ENCODE measurements at regions not wholly inside any gene's neighbourhood (a gene's known extent, or its start where the extent isn't known, plus 50 kb on each side); places are given as distances from the start of the nearest gene placed in this dataset.
"Not testable (repeated sequence)": the region's sequence is repeated elsewhere in the genome, so short reads cannot be mapped to it uniquely, and the experiment has no call there.

DNA sequence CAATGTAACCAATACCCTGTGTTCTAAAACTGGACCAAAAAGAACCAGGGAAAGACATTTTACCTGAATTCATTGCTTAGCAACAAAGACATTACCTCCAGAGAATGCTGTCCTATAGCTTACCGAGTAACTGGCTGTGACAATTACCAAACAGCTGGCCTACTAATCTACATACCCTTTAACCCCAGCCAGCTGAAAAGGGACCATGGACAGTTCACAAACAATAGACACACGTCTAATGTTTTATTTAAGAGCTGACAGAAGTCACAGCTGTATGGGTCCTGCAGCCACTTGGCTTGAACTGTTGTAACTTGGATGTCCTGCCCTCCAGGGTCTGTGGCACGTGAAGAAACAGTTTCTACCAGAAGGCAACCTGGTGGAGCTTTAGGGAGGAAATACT, 130.1 kb upstream of the EFEMP1 start:
- TF ChIP-seq, protein P1, sequence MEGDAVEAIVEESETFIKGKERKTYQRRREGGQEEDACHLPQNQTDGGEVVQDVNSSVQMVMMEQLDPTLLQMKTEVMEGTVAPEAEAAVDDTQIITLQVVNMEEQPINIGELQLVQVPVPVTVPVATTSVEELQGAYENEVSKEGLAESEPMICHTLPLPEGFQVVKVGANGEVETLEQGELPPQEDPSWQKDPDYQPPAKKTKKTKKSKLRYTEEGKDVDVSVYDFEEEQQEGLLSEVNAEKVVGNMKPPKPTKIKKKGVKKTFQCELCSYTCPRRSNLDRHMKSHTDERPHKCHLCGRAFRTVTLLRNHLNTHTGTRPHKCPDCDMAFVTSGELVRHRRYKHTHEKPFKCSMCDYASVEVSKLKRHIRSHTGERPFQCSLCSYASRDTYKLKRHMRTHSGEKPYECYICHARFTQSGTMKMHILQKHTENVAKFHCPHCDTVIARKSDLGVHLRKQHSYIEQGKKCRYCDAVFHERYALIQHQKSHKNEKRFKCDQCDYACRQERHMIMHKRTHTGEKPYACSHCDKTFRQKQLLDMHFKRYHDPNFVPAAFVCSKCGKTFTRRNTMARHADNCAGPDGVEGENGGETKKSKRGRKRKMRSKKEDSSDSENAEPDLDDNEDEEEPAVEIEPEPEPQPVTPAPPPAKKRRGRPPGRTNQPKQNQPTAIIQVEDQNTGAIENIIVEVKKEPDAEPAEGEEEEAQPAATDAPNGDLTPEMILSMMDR (IDR thresholded peaks at IDR 0.05; ENCODE audit: poor library complexity, severe bottlenecking): no peak
- ATAC-seq (ENCODE audit: low read depth): no peak

DNA sequence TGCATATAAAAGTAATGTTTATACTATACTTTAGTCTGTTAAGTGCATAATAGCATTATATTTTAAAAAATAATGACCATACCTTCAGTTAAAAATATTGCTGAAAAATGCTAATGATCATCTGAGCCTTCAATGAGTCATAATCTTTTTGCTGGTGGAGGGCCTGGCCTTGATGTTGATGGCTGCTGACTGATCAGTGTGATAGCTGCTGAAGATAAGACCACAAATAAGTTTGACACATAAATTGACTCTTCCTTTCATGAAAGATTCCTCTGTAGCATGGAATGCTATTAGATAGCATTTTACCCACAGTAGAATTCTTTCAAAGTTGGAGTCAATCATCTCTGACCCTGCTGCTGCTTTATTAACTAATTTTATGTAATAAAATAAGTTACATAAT, 128.4 kb upstream of the CCDC85A start:
- no peak overlapping the region for H3K4me3 ChIP-seq (ENCODE audit: severe bottlenecking)
- H3K27ac ChIP-seq (ENCODE audit: poor library complexity, severe bottlenecking): no peak overlapping the region
- DNase-seq (ENCODE audit: low spot score) (no peak), ATAC-seq (ENCODE audit: low read depth) (no peak)
- H3K27me3 ChIP-seq (ENCODE audit: insufficient read depth, poor library complexity, severe bottlenecking): peaks cover 3% of the 10 kb centered on the region
- TF ChIP-seq, protein P1 (IDR thresholded peaks at IDR 0.05; ENCODE audit: poor library complexity, severe bottlenecking): no peak
- H3K4me1 ChIP-seq (ENCODE audit: insufficient read depth, poor library complexity, severe bottlenecking): no peaks in the 10 kb centered on the region
- H3K36me3 ChIP-seq (ENCODE audit: low read depth): no peaks in the 10 kb centered on the region
- H3K9me3 ChIP-seq (ENCODE audit: severe bottlenecking): no peaks in the 10 kb centered on the region

More for the DNA sequence above, 130.1 kb upstream of the EFEMP1 start:
- H3K4me3 ChIP-seq (ENCODE audit: severe bottlenecking): no peak overlapping the region
- no peaks in the 10 kb centered on the region for H3K36me3 ChIP-seq (ENCODE audit: low read depth)
- no peaks in the 10 kb centered on the region for H3K9me3 ChIP-seq (ENCODE audit: severe bottlenecking)
- H3K27ac ChIP-seq (ENCODE audit: poor library complexity, severe bottlenecking): no peak overlapping the region
- no peak for DNase-seq (ENCODE audit: low spot score)
- H3K27me3 ChIP-seq (ENCODE audit: insufficient read depth, poor library complexity, severe bottlenecking): peaks cover 3% of the 10 kb centered on the region
- H3K4me1 ChIP-seq (ENCODE audit: insufficient read depth, poor library complexity, severe bottlenecking): no peaks in the 10 kb centered on the region

DNA sequence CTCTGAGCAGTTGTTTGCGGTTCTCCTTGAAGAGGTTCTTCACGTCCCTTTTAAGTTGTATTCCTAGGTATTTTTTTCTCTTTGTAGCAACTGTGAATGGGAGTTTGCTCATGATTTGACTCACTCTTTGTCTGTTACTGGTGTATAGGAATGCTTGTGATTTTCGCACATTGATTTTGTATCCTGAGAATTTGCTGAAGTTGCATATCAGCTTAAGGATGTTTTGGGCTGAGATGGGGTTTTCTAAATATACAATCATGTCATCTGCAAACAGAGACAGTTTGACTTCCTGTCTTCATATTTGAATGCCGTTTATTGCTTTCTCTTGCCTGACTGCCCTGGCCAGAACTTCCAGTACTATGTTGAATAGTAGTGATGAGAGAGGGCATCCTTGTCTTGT, 122.5 kb upstream of the CCDC85A start:
- not testable (repeated sequence) for H3K4me1 ChIP-seq (ENCODE audit: insufficient read depth, poor library complexity, severe bottlenecking); ATAC-seq (ENCODE audit: low read depth); H3K36me3 ChIP-seq (ENCODE audit: low read depth); DNase-seq (ENCODE audit: low spot score); H3K4me3 ChIP-seq (ENCODE audit: severe bottlenecking); H3K27ac ChIP-seq (ENCODE audit: poor library complexity, severe bottlenecking); H3K9me3 ChIP-seq (ENCODE audit: severe bottlenecking); H3K27me3 ChIP-seq (ENCODE audit: insufficient read depth, poor library complexity, severe bottlenecking)

DNA sequence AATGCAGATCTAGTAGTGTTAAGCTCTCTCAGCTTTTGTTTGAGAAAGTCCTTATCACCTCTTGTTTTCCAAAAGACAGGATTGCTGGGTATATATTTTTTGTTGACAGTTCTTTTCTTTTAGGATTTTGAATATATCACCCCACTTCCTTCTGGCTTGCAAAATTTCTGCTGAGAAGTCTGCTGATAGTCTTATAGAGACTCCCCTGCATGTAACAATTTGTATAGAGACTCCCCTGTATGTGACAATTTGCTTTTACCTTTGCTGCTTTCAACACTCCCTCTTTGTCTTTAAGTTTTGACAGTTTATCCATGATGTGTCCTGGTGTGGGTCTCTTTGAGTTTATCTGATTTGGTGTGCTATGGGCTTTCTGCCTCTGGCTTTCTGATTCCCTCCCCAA, 115.0 kb upstream of the CCDC85A start:
- ATAC-seq (ENCODE audit: low read depth) (no peak), DNase-seq (ENCODE audit: low spot score) (no peak)
- no peak overlapping the region for H3K27ac ChIP-seq (ENCODE audit: poor library complexity, severe bottlenecking)
- H3K4me1 ChIP-seq (ENCODE audit: insufficient read depth, poor library complexity, severe bottlenecking): no peaks in the 10 kb centered on the region
- H3K9me3 ChIP-seq (ENCODE audit: severe bottlenecking): no peaks in the 10 kb centered on the region
- H3K4me3 ChIP-seq (ENCODE audit: severe bottlenecking): no peak overlapping the region
- TF ChIP-seq, protein P1 (IDR thresholded peaks at IDR 0.05; ENCODE audit: poor library complexity, severe bottlenecking): no peak
- no peaks in the 10 kb centered on the region for H3K27me3 ChIP-seq (ENCODE audit: insufficient read depth, poor library complexity, severe bottlenecking)
- no peaks in the 10 kb centered on the region for H3K36me3 ChIP-seq (ENCODE audit: low read depth)

DNA sequence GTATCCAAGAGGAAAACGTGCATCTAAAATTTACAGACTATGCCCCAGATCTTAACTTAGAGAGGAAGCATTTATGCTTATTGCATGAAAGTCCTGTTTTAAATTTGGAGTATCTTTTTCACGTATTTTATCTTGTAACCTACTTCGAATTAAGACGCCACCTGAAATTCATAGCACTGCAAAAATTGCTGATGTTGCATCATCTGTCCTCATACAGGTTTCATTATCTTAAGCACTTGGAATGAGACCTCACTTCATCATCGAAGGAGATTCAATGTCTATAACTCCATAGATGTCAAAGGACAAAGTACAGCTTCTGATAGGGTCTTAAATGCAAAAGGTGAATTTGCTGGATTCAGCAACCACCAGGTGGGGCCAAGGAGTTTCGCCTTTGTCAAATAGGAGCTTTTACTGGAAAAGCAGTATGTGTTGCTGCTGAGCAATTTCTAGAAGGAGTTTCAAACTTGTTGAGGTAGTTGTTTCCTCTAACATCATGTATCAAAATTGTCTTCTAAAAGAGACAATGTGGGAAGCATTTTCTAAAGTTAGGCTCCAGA, 106.4 kb upstream of the CCDC85A start:
- no peak for DNase-seq (ENCODE audit: low spot score)

More for the DNA sequence above, 106.4 kb upstream of the CCDC85A start:
- Histone ChIP-seq H3K27ac (ENCODE audit: poor library complexity, severe bottlenecking) (no peak overlapping the region), H3K9me3 (ENCODE audit: severe bottlenecking) (no peaks in the 10 kb centered on the region), H3K4me1 (ENCODE audit: insufficient read depth, poor library complexity, severe bottlenecking) (no peaks in the 10 kb centered on the region), H3K36me3 (ENCODE audit: low read depth) (no peaks in the 10 kb centered on the region), H3K4me3 (ENCODE audit: severe bottlenecking) (no peak overlapping the region), H3K27me3 (ENCODE audit: insufficient read depth, poor library complexity, severe bottlenecking) (peaks cover 4% of the 10 kb centered on the region)
- ATAC-seq (ENCODE audit: low read depth): no peak
- TF ChIP-seq, protein P1 (IDR thresholded peaks at IDR 0.05; ENCODE audit: poor library complexity, severe bottlenecking): peak; percentile 74
